ENCODE measurements at regions not wholly inside any gene's neighbourhood (a gene's known extent, or its start where the extent isn't known, plus 50 kb on each side); places are given as distances from the start of the nearest gene placed in this dataset.
"Not testable (repeated sequence)": the region's sequence is repeated elsewhere in the genome, so short reads cannot be mapped to it uniquely, and the experiment has no call there.

GRCh38 chr6:23854154-23854553, 271.9 kb upstream of the NRSN1 start:
- not testable (repeated sequence) for DNase-seq

GRCh38 chr6:23855497-23856116, 270.4 kb upstream of the NRSN1 start:
- DNase-seq: no peak

- DNase-seq: no peak
These were observed 255.5 kb upstream of the NRSN1 start for GRCh38 chr6:23870496-23870895.

GRCh38 chr6:23873161-23873560, 252.9 kb upstream of the NRSN1 start:
- no peak for DNase-seq

GRCh38 chr6:23875006-23875405, 251.0 kb upstream of the NRSN1 start:
- DNase-seq: no peak

GRCh38 chr6:23879816-23880215, 246.2 kb upstream of the NRSN1 start:
- peak; percentile 59 for DNase-seq

GRCh38 chr6:23890543-23891227, 235.3 kb upstream of the NRSN1 start:
- DNase-seq: no peak

GRCh38 chr6:23905133-23905815, 220.7 kb upstream of the NRSN1 start:
- DNase-seq: no peak

- DNase-seq: no peak
These were observed 215.6 kb upstream of the NRSN1 start for GRCh38 chr6:23910420-23910819.

- DNase-seq: no peak
These were observed 198.1 kb upstream of the NRSN1 start for GRCh38 chr6:23927935-23928334.

- no peak for DNase-seq
These were observed 196.8 kb upstream of the NRSN1 start for GRCh38 chr6:23929201-23929600.

- DNase-seq: no peak
These were observed 185.5 kb upstream of the NRSN1 start for GRCh38 chr6:23940466-23940865.

GRCh38 chr6:23951691-23952090, 174.3 kb upstream of the NRSN1 start:
- DNase-seq: no peak

GRCh38 chr6:23952245-23952644, 173.8 kb upstream of the NRSN1 start:
- DNase-seq: no peak

- no peak for DNase-seq
These were observed 172.0 kb upstream of the NRSN1 start for GRCh38 chr6:23953976-23954375.

GRCh38 chr6:23957017-23957416, 169.0 kb upstream of the NRSN1 start:
- DNase-seq: no peak

GRCh38 chr6:23964865-23965264, 161.2 kb upstream of the NRSN1 start:
- DNase-seq: no peak

- no peak for DNase-seq
These were observed 156.7 kb upstream of the NRSN1 start for GRCh38 chr6:23969344-23969743.

- DNase-seq: no peak
These were observed 148.3 kb upstream of the NRSN1 start for GRCh38 chr6:23977706-23978105.

- DNase-seq: no peak
These were observed 145.1 kb upstream of the NRSN1 start for GRCh38 chr6:23980965-23981364.

- no peak for DNase-seq
These were observed 144.1 kb upstream of the NRSN1 start for GRCh38 chr6:23981923-23982322.

- no peak for DNase-seq
These were observed 142.3 kb upstream of the NRSN1 start for GRCh38 chr6:23983735-23984134.

GRCh38 chr6:23985015-23985414, 141.0 kb upstream of the NRSN1 start:
- DNase-seq: no peak

GRCh38 chr6:23989885-23990533, 136.0 kb upstream of the NRSN1 start:
- DNase-seq: no peak

Data from NCI-H2171 (cell line).